Ovary (tissue), 3 donors: ENCODE measurements at regions not wholly inside any gene's neighbourhood (a gene's known extent, or its start where the extent isn't known, plus 50 kb on each side); places are given as distances from the start of the nearest gene placed in this dataset.

ENCODE experiments used
- CTCF ChIP-seq, 3 donors: fragments of 450-650 bp in 2 of 3; fragments of 200-600 bp in 1 of 3; IDR thresholded peaks; one replicate each; pipeline versions ENCODE4 v1.5.1 to v1.8.0; 2016 to 2022; ENCODE audit warnings: antibody characterized with exemption in 3 of 3, mild to moderate bottlenecking in 1 of 3
- EP300 ChIP-seq: sonication (generic); formaldehyde crosslinking; IDR thresholded peaks from one replicate; pipeline ENCODE4 v1.6.1; 2017; ENCODE audit warnings: antibody characterized with exemption
- POLR2A ChIP-seq: fragments of 450-650 bp; IDR thresholded peaks from one replicate; pipeline ENCODE4 v1.6.1; 2017; ENCODE audit warnings: antibody characterized with exemption, mild to moderate bottlenecking, moderate library complexity
- donor health status: DM: no; HTN: no; CAD: no.

DNA sequence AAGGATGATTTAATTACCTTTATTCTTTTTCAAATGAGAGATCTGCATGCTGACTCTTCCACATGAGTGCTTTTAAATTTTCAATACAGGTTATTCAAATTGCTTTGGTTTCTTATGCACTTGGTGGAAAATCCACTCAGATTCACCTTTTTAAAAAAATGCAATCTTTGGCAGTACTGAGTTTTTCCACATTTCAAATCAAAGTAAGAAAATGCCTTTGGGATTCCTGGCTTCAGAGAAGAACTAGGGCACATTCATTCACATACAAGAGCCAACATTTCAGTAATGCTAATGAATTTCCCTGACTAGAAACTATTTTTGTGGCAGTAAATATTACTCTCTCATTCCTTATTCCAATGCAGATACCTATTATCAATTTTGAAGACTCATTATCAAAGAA, 342.2 kb downstream of the ETNK1 start:
- TF ChIP-seq CTCF (IDR thresholded peaks at IDR 0.05) (no peak), EP300 (no peak), POLR2A (no peak)
